HG03196 (cell line): ENCODE measurements at regions not wholly inside any gene's neighbourhood (a gene's known extent, or its start where the extent isn't known, plus 50 kb on each side); places are given as distances from the start of the nearest gene placed in this dataset.
"Not testable (repeated sequence)": the region's sequence is repeated elsewhere in the genome, so short reads cannot be mapped to it uniquely, and the experiment has no call there.

Experiments used
- ATAC-seq: cut with Tn5 transposase; IDR thresholded peaks from one replicate; pipeline ENCODE4 v1.9.1; 2021; ENCODE audit not compliant: unreplicated experiment

GRCh38 chr5:32842813-32843530, 131.9 kb downstream of the NPR3 start:
- ATAC-seq: no peak

DNA sequence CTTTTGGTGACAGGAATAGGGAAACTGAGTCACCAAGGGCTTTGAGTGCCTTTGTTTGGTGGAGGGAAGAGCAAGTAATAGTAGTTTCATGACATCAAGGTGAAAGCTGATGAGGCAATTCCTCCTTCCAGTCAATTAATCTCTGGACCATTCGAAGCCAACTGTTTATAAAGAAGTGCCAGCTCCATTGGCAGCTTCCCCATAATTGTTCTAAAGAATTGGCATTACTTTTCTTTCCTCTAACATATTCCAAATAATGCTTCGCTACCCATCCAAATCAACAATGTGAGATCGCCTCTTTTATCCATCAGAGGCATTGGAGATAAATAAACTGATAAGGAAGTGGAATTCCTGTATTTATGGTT, 132.4 kb downstream of the NPR3 start:
- no peak for ATAC-seq

- no peak for ATAC-seq
These were observed 134.1 kb downstream of the NPR3 start for GRCh38 chr5:32845171-32845570.

GRCh38 chr5:32848120-32848519, 137.0 kb downstream of the NPR3 start:
- no peak for ATAC-seq

- no peak for ATAC-seq
These were observed 137.6 kb downstream of the NPR3 start for GRCh38 chr5:32848681-32849080.

- ATAC-seq: no peak
These were observed 139.8 kb downstream of the NPR3 start for GRCh38 chr5:32850817-32851496.

DNA sequence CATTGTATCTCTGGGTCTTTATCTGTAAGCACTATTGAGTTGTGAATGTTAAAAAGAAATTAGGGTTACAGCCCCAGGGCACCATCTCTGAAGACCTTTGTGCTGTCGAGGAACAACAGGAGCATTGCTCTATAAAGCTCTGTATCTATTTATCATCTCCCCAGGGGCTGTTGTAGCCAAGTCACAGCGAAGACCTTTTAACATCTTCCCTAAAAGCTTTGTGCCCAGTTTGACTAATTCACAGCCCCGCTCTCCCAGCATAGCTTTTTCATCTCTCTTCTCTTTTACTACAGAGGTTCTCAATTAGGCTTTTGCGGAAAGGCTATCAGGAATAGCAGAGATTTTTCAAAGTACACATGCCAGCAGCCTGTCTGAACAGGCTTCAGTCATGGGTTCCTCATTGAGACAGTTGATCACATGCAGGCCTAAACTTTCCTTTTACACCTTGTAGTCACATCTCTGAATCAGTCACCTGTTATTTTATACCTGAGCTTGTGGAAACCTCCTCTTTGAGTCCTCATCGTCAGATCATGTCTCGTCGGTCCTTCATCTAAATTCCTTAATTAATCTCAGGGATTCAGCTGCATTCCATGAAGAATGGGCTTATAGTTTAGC, 140.5 kb downstream of the NPR3 start:
- ATAC-seq: no peak

DNA sequence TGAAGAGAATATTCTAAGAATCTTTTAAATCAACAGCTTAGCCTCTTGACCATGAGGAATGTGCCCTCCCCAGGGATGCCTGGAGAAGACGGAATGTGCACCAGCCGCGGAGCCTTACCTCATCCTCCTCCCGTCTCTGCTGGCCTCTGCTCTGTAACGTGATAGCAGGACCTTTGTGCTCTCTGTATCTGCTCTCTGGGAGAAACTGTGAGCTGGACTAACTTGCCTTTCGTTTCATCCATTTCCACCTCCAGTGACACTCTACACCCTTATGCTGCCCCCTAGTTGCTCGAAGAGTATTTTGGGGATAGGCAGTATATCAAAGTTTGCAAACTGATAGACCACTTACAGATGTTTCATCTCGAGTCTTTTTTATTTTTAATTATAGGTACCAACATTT, 141.4 kb downstream of the NPR3 start:
- no peak for ATAC-seq

- ATAC-seq: no peak
These were observed 141.9 kb downstream of the NPR3 start for GRCh38 chr5:32852976-32853375.

DNA sequence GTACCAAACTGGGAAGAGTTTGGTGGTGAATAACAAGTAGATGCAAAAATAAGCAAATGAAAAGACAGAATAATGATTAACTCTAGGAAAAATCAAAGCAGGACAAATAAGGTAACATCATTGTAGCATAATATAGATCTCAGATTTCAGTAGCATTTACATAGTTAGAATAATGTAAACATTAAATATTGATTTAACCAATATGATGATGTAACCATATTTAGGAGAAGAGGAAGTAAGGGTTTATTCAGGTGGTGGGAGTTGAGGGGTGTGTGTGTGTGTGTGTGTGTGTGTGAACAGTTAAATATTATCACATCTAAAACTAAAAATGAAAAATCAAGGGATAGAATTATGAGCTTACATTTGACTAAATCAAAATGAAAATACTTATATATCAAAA, 143.4 kb downstream of the NPR3 start:
- no peak for ATAC-seq

GRCh38 chr5:32859211-32859641, 148.1 kb downstream of the NPR3 start:
- no peak for ATAC-seq

GRCh38 chr5:32865475-32865874, 154.4 kb downstream of the NPR3 start:
- ATAC-seq: no peak

DNA sequence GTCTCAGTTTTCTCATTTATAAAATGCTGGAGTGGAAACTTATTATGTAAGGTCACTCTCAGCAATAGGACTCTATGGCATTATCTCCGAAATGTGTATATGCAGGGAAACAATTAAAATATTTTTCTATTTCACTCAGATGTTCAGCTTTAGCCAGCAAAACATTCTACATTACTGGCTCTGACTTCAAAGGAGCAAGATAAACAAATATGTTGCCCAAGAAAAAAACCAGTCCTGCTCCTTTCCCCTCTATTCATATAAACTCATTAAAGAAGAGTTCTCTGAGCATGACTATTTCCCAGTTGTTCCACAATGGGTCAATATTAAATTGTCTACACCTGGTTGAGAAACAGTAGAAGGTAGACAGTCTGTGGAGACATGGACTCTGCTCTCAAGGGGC, 155.0 kb downstream of the NPR3 start:
- ATAC-seq: no peak

DNA sequence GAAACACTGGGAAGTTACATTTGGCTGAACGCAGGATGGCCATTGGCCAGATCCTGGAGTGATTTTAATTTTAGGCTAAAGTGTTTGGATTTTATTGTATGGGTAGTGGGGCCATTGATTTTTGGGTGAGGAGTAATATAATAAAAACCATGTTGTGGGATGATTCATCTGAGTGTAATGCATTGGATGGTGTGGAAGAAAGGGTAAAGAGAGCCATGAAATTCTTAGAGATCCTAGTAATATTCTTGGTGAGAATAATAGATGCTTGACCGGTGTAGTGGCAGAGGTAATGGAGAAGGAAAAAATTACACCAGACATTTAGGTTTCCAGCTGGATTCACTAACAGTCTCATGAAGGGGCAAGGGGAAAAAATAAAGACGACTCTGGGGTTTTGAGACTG, 158.1 kb downstream of the NPR3 start:
- ATAC-seq: no peak

- ATAC-seq: no peak
These were observed 165.7 kb downstream of the NPR3 start for GRCh38 chr5:32876791-32877190.

GRCh38 chr5:32879364-32879763, 168.2 kb downstream of the NPR3 start:
- ATAC-seq: not testable (repeated sequence)

DNA sequence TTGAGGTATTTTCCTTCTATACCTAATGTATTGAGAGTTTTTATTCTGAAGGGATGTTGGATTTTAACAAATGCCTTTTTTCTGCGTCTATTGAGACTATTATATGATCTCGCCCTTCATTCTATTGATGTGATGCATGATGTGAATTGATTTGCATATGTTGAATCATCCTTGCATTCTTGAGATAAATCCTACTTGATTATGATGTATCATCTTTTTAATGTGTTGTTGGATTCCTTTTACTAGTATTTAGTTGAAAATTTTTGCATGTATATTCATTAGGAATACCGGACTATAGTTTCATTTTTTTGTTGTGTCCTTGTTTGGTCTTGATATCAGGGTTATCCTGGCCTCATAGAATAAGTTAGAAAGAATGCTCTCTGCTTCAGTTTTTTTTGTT, 169.7 kb downstream of the NPR3 start:
- ATAC-seq: no peak

GRCh38 chr5:32887390-32887789, 176.3 kb downstream of the NPR3 start:
- no peak for ATAC-seq

GRCh38 chr5:32889078-32889477, 178.0 kb downstream of the NPR3 start:
- no peak for ATAC-seq

GRCh38 chr5:32903613-32904012, 192.5 kb downstream of the NPR3 start:
- ATAC-seq: no peak

DNA sequence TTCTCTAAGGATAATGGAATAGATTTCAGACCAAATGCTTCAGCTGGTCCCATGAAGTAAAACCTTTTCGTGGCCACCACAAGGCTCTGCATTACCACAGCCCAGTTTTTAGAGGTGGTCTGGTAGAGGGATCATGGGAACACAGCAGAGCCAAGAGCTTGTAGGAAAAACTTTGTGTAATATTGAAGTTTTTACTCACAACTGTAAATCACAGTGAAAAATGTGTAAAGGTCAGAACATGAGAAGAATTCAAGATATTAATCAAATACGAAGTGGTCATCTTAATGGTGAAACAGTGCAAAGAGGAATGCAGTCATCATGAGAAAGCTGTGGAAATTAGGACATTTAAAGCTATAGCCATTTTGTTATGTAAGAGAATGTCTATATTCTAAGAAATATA, 197.5 kb downstream of the NPR3 start:
- no peak for ATAC-seq

DNA sequence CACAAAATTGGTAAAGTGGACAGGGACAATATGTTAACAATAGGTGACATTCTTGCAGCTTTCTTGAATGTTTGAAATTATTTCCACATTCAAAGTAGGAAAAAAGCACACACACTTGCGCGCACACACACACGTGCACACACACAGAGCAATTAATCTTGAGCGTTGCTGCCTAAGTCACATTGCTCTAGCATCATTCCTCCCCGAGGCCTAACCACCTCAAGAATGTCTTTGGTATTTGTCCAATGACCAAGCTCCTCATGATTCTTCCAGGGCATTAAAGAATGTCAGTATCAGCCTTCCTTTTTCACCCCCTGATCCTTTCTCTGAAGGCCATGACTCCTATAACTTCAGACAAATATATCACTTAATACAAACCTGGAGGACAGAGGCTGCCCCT, 198.1 kb downstream of the NPR3 start:
- no peak for ATAC-seq
